Glutamatergic neuron (in vitro differentiated cells): ENCODE measurements at regions not wholly inside any gene's neighbourhood (a gene's known extent, or its start where the extent isn't known, plus 50 kb on each side); places are given as distances from the start of the nearest gene placed in this dataset.

Experiments
- DNase-seq: peaks from one replicate; pipeline ENCODE4 v3.0.0; 2022
- H3K27ac Mint-ChIP-seq: one replicate; pipeline ENCODE4 v1.8.0; 2020; ENCODE audit warnings: mild to moderate bottlenecking, mixed read lengths, inconsistent platforms; ENCODE audit not compliant: unreplicated experiment
- H3K27me3 Mint-ChIP-seq: one replicate; pipeline ENCODE4 v1.8.0; 2020; ENCODE audit warnings: mild to moderate bottlenecking, moderate library complexity, mixed read lengths, inconsistent platforms; ENCODE audit not compliant: unreplicated experiment
- H3K36me3 Mint-ChIP-seq: one replicate; pipeline ENCODE4 v1.8.0; 2020; ENCODE audit warnings: mild to moderate bottlenecking, mixed read lengths, inconsistent platforms; ENCODE audit not compliant: unreplicated experiment
- H3K4me1 Mint-ChIP-seq: one replicate; pipeline ENCODE4 v1.8.0; 2020; ENCODE audit warnings: mild to moderate bottlenecking, low read depth, mixed read lengths, inconsistent platforms; ENCODE audit not compliant: unreplicated experiment
- H3K4me3 Mint-ChIP-seq: one replicate; pipeline ENCODE4 v1.8.0; 2020; ENCODE audit warnings: mild to moderate bottlenecking, mixed read lengths, inconsistent platforms; ENCODE audit not compliant: unreplicated experiment
- H3K9me3 Mint-ChIP-seq: one replicate; pipeline ENCODE4 v1.8.0; 2020; ENCODE audit warnings: mild to moderate bottlenecking, moderate library complexity, mixed read lengths, inconsistent platforms; ENCODE audit not compliant: unreplicated experiment
- TF ChIP-seq, protein P1 (sequence below): fragments of 200-600 bp; sonication (generic); IDR thresholded peaks from one replicate; pipeline ENCODE4 v1.5.0; 2021; ENCODE audit not compliant: partially characterized antibody, unreplicated experiment

DNA sequence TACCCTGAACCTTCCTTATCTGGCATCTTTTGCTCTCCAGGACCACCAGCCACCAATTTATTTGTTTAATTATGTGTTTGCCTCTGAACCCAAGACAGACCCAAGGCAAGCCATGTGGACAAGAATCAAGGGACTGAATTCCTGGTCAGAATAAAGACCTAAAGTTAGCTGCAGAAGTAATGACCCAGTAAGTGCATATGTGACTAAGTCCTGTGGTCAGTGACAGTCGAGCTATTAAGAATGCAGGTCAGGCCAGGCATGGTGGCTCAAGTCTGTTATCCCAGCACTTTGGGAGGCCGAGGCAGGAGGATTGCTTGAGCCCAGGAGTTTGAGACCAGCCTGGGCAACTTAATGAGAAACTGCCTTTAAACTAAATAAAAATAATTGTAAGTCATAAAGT is 139.4 kb downstream of the CCDC71L start:
- peaks cover 5% of the 10 kb centered on the region for H3K27me3 Mint-ChIP-seq
- no peaks in the 10 kb centered on the region for H3K36me3 Mint-ChIP-seq
- H3K4me1 Mint-ChIP-seq, result no peaks in the 10 kb centered on the region
- TF ChIP-seq, protein P1, sequence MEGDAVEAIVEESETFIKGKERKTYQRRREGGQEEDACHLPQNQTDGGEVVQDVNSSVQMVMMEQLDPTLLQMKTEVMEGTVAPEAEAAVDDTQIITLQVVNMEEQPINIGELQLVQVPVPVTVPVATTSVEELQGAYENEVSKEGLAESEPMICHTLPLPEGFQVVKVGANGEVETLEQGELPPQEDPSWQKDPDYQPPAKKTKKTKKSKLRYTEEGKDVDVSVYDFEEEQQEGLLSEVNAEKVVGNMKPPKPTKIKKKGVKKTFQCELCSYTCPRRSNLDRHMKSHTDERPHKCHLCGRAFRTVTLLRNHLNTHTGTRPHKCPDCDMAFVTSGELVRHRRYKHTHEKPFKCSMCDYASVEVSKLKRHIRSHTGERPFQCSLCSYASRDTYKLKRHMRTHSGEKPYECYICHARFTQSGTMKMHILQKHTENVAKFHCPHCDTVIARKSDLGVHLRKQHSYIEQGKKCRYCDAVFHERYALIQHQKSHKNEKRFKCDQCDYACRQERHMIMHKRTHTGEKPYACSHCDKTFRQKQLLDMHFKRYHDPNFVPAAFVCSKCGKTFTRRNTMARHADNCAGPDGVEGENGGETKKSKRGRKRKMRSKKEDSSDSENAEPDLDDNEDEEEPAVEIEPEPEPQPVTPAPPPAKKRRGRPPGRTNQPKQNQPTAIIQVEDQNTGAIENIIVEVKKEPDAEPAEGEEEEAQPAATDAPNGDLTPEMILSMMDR, result no peak
- no peaks in the 10 kb centered on the region for H3K9me3 Mint-ChIP-seq
- no peak overlapping the region for H3K4me3 Mint-ChIP-seq
- no peak overlapping the region for H3K27ac Mint-ChIP-seq
- no peak for DNase-seq

DNA sequence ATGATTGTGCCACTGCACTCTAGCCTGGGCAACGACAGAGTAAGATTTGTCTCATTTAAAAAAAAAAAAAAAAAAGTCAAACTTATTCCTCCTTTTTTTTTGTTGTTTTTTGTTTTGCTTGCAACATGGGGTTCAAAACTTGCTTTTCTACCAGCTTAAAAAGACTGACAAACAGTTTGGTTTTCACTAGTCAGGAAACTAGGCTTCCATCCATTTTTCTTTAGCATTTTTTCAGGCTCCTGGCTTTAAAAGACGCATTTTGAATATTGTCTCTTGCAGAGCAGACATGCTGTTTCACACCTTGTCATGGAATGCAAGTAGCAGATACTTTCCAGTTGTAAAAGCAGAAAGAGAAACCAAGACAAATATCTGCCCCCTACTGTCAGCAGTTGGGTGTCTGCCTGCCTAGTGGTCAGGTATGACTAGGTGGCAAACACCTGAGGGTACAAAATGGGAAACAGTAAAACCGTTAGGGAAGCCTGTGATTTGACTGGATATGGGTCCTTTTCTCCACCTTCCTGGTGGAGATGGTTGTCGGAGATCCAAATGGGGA is 139.9 kb downstream of the CCDC71L start:
- Mint-ChIP-seq H3K4me1 (no peaks in the 10 kb centered on the region), H3K4me3 (no peak overlapping the region), H3K9me3 (no peaks in the 10 kb centered on the region), H3K27me3 (peaks cover 5% of the 10 kb centered on the region), H3K36me3 (no peaks in the 10 kb centered on the region), H3K27ac (no peak overlapping the region)
- TF ChIP-seq, protein P1, result no peak
- DNase-seq, result no peak

DNA sequence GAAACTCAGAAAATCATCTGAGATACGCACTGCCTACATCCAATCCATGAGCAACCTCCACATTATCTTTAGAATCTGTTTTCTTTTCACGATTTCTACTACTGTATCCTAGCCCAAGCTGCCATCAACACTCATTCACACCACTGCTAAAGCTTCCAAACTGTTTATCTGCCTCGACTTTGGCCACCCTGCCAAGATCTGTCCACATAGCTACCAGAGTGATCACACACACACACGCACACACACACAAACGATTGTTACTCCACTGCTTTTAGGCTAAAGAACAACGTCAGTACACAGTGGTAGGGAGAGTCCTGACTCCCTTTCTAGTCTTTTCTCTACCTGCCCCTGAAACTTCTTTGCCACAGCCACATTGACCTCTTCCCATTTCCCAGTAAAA is 142.0 kb downstream of the CCDC71L start:
- TF ChIP-seq, protein P1, result no peak
- H3K27me3 Mint-ChIP-seq, result peaks cover 5% of the 10 kb centered on the region
- DNase-seq, result no peak
- H3K4me1 Mint-ChIP-seq, result no peaks in the 10 kb centered on the region
- H3K27ac Mint-ChIP-seq, result no peak overlapping the region
- no peak overlapping the region for H3K4me3 Mint-ChIP-seq
- H3K9me3 Mint-ChIP-seq, result no peaks in the 10 kb centered on the region
- no peaks in the 10 kb centered on the region for H3K36me3 Mint-ChIP-seq

DNA sequence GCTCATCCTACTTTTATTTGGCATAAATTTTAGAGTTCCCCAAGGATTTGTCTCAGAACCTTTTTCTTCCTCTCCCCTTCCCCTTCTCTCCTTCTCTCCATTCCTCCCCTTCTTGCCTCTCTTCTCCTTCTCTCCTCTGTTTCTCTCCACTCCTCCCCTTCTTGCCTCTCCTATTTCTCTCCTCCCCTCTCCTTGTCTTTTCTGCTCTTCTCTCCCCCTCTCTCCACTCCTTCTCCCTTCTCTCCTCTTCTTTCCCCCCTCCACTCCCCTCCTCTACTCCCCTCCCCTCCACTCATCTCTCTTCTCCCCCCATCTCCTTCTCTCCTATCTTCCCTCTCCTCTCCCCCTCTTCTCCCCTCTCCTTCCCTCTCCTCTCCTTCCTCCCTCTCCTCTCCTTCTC is 142.7 kb downstream of the CCDC71L start:
- no peak overlapping the region for H3K4me3 Mint-ChIP-seq
- no peak overlapping the region for H3K27ac Mint-ChIP-seq
- H3K36me3 Mint-ChIP-seq, result no peaks in the 10 kb centered on the region
- no peaks in the 10 kb centered on the region for H3K4me1 Mint-ChIP-seq
- TF ChIP-seq, protein P1, result no peak
- peaks cover 5% of the 10 kb centered on the region for H3K27me3 Mint-ChIP-seq
- no peak for DNase-seq
- H3K9me3 Mint-ChIP-seq, result no peaks in the 10 kb centered on the region

DNA sequence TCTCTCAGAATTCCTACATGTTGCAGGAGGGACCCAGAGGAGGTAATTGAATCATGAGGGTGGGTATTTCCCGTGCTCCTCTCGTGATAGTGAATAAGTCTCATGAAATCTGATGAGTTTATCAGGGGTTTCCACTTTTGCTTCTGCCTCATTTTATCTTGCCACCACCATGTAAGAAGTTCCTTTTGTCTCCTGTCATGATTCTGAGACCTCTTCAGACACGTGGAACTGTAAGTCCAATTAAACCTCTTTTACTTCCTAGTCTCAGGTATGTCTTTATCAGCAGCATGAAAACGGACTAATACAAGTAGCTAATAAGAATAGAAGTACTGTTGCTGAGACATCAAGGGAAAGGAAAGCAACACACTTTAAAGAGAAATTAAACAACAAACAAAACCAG is 143.4 kb downstream of the CCDC71L start:
- no peak overlapping the region for H3K27ac Mint-ChIP-seq
- DNase-seq, result no peak
- H3K27me3 Mint-ChIP-seq, result peaks cover 5% of the 10 kb centered on the region
- no peaks in the 10 kb centered on the region for H3K4me1 Mint-ChIP-seq
- no peaks in the 10 kb centered on the region for H3K36me3 Mint-ChIP-seq
- TF ChIP-seq, protein P1, result no peak
- H3K9me3 Mint-ChIP-seq, result no peaks in the 10 kb centered on the region
- no peak overlapping the region for H3K4me3 Mint-ChIP-seq
